ENCODE measurements at regions not wholly inside any gene's neighbourhood (a gene's known extent, or its start where the extent isn't known, plus 50 kb on each side); places are given as distances from the start of the nearest gene placed in this dataset.
"Not testable (repeated sequence)": the region's sequence is repeated elsewhere in the genome, so short reads cannot be mapped to it uniquely, and the experiment has no call there.

GRCh38 chr11:43071338-43071737, 240.5 kb upstream of the API5 start:
- in situ Hi-C loops (cut with HindIII; ENCODE audit: low sequenced_read_pairs) = no loop called here
- DNase-seq (ENCODE audit: low spot score) = no peak

- in situ Hi-C loops (cut with HindIII; ENCODE audit: low sequenced_read_pairs) = no loop called here
- no peak for DNase-seq (ENCODE audit: low spot score)
Observed at GRCh38 chr11:43072096-43072495, 239.7 kb upstream of the API5 start.

- in situ Hi-C loops (cut with HindIII; ENCODE audit: low sequenced_read_pairs) = no loop called here
- no peak for DNase-seq (ENCODE audit: low spot score)
Observed at GRCh38 chr11:43072911-43073310, 238.9 kb upstream of the API5 start.

- DNase-seq (ENCODE audit: low spot score) = no peak
- in situ Hi-C loops (cut with HindIII; ENCODE audit: low sequenced_read_pairs) = no loop called here
Observed at GRCh38 chr11:43074810-43075209, 237.0 kb upstream of the API5 start.

GRCh38 chr11:43101113-43101512, 210.7 kb upstream of the API5 start:
- DNase-seq (ENCODE audit: low spot score) = no peak
- in situ Hi-C loops (cut with HindIII; ENCODE audit: low sequenced_read_pairs) = no loop called here

- no peak for DNase-seq (ENCODE audit: low spot score)
- in situ Hi-C loops (cut with HindIII; ENCODE audit: low sequenced_read_pairs) = no loop called here
Observed at GRCh38 chr11:43116071-43116470, 195.7 kb upstream of the API5 start.

GRCh38 chr11:43119275-43119970, 192.4 kb upstream of the API5 start:
- no peak for DNase-seq (ENCODE audit: low spot score)
- in situ Hi-C loops (cut with HindIII; ENCODE audit: low sequenced_read_pairs) = no loop called here

- in situ Hi-C loops (cut with HindIII; ENCODE audit: low sequenced_read_pairs) = no loop called here
- no peak for DNase-seq (ENCODE audit: low spot score)
Observed at GRCh38 chr11:43122546-43122945, 189.2 kb upstream of the API5 start.

GRCh38 chr11:43123443-43123842, 188.4 kb upstream of the API5 start:
- no peak for DNase-seq (ENCODE audit: low spot score)
- in situ Hi-C loops (cut with HindIII; ENCODE audit: low sequenced_read_pairs) = no loop called here

GRCh38 chr11:43124272-43124935, 187.4 kb upstream of the API5 start:
- in situ Hi-C loops (cut with HindIII; ENCODE audit: low sequenced_read_pairs) = no loop called here
- DNase-seq (ENCODE audit: low spot score) = no peak

GRCh38 chr11:43129329-43129728, 182.5 kb upstream of the API5 start:
- DNase-seq (ENCODE audit: low spot score) = no peak
- in situ Hi-C loops (cut with HindIII; ENCODE audit: low sequenced_read_pairs) = no loop called here

- in situ Hi-C loops (cut with HindIII; ENCODE audit: low sequenced_read_pairs) = no loop called here
- peak; percentile 71 for DNase-seq (ENCODE audit: low spot score)
Observed at GRCh38 chr11:43130616-43131015, 181.2 kb upstream of the API5 start.

GRCh38 chr11:43135966-43136534, 175.7 kb upstream of the API5 start:
- in situ Hi-C loops (cut with HindIII; ENCODE audit: low sequenced_read_pairs) = no loop called here
- no peak for DNase-seq (ENCODE audit: low spot score)

GRCh38 chr11:43138621-43139140, 173.1 kb upstream of the API5 start:
- in situ Hi-C loops (cut with HindIII; ENCODE audit: low sequenced_read_pairs) = no loop called here
- DNase-seq (ENCODE audit: low spot score) = no peak

GRCh38 chr11:43145653-43146052, 166.1 kb upstream of the API5 start:
- no peak for DNase-seq (ENCODE audit: low spot score)
- in situ Hi-C loops (cut with HindIII; ENCODE audit: low sequenced_read_pairs) = no loop called here

- in situ Hi-C loops (cut with HindIII; ENCODE audit: low sequenced_read_pairs) = no loop called here
- DNase-seq (ENCODE audit: low spot score) = no peak
Observed at GRCh38 chr11:43150697-43151096, 161.1 kb upstream of the API5 start.

- in situ Hi-C loops (cut with HindIII; ENCODE audit: low sequenced_read_pairs) = no loop called here
- no peak for DNase-seq (ENCODE audit: low spot score)
Observed at GRCh38 chr11:43164831-43165230, 147.0 kb upstream of the API5 start.

GRCh38 chr11:43165393-43165792, 146.4 kb upstream of the API5 start:
- in situ Hi-C loops (cut with HindIII; ENCODE audit: low sequenced_read_pairs); DNase-seq (ENCODE audit: low spot score): not testable (repeated sequence)

GRCh38 chr11:43168241-43168640, 143.6 kb upstream of the API5 start:
- DNase-seq (ENCODE audit: low spot score); in situ Hi-C loops (cut with HindIII; ENCODE audit: low sequenced_read_pairs): not testable (repeated sequence)

GRCh38 chr11:43172477-43172876, 139.3 kb upstream of the API5 start:
- DNase-seq (ENCODE audit: low spot score) = no peak
- in situ Hi-C loops (cut with HindIII; ENCODE audit: low sequenced_read_pairs) = no loop called here
